ENCODE measurements at regions not wholly inside any gene's neighbourhood (a gene's known extent, or its start where the extent isn't known, plus 50 kb on each side); places are given as distances from the start of the nearest gene placed in this dataset.

DNA sequence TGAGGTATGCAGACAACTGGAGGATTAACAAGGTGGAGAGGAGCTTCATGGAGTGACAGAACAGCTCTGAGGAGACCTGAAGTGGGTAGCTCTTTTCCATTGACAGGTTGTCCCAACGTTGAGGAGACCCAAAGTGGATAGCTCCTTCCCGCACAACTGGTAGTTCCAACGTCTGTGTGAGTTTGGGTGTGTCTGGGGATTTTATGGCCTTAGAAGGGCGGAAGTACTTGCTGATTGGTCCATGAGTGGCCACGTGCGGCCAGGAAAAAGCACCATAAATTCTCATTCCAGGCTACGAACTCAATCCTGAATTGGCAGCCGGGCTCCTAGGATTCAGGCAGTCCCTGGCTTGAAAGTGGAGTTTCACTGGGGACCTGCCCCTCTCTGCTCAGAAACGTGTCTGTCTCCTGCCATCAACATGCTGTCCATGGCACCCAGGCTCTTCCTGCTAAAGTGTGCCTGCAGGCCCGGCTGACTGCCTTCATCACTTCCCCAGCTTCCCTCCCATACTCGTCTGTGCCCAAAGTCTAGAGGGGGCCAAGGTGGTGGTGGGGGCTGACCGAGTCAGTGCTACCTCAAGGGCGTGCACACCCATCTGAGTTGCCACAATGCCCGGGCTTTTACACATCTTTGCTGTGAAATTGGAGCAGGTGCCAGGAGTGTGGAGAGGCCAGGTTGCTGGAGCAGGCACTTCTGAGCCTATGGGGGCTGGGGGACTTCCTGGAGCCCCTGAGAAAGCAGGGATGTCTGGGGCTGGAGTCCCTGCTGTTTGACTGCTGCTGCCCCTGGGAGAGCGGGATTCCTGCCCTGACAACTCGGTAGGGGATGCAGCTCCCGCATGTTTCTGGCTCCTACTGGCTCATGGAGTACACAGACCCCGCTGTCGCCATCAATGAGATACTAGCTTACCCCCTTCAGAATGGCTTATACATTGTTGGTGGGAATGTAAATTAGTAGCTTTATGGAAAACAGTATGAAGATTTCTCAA lies 2034.6 kb upstream of the ACO1 start:
- TF ChIP-seq, protein P1, sequence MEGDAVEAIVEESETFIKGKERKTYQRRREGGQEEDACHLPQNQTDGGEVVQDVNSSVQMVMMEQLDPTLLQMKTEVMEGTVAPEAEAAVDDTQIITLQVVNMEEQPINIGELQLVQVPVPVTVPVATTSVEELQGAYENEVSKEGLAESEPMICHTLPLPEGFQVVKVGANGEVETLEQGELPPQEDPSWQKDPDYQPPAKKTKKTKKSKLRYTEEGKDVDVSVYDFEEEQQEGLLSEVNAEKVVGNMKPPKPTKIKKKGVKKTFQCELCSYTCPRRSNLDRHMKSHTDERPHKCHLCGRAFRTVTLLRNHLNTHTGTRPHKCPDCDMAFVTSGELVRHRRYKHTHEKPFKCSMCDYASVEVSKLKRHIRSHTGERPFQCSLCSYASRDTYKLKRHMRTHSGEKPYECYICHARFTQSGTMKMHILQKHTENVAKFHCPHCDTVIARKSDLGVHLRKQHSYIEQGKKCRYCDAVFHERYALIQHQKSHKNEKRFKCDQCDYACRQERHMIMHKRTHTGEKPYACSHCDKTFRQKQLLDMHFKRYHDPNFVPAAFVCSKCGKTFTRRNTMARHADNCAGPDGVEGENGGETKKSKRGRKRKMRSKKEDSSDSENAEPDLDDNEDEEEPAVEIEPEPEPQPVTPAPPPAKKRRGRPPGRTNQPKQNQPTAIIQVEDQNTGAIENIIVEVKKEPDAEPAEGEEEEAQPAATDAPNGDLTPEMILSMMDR (IDR thresholded peaks at IDR 0.05; ENCODE audit: low read depth, low read length), result no peak
- no peak for TF ChIP-seq EZH2phosphoT487 (IDR thresholded peaks at IDR 0.05; ENCODE audit: low read depth)
